Stimulated activated CD4-positive, alpha-beta T cell treated with anti-CD3 and anti-CD28 coated beads, Interleukin-1b, Interleukin-23, amount 100 ng/mL, for 48 hours (primary cell): ENCODE measurements at regions not wholly inside any gene's neighbourhood (a gene's known extent, or its start where the extent isn't known, plus 50 kb on each side); places are given as distances from the start of the nearest gene placed in this dataset.
"Not testable (repeated sequence)": the region's sequence is repeated elsewhere in the genome, so short reads cannot be mapped to it uniquely, and the experiment has no call there.

Experiments used
- DNase-seq: peaks from one replicate; pipeline ENCODE4 v3.0.0-alpha.2; 2020

GRCh38 chr1:219863816-219864215 lies 64.5 kb downstream of the SLC30A10 start:
- not testable (repeated sequence) for DNase-seq

- no peak for DNase-seq
Measured at GRCh38 chr1:219862366-219862765, 66.0 kb downstream of the SLC30A10 start.

GRCh38 chr1:219858980-219859379 lies 69.4 kb downstream of the SLC30A10 start:
- no peak for DNase-seq

- no peak for DNase-seq
Measured at GRCh38 chr1:219847215-219847855, 81.0 kb downstream of the SLC30A10 start.

- DNase-seq, result not testable (repeated sequence)
Measured at GRCh38 chr1:219839595-219839994, 88.8 kb downstream of the SLC30A10 start.

GRCh38 chr1:219837994-219838294 lies 90.4 kb downstream of the SLC30A10 start:
- DNase-seq, result no peak

GRCh38 chr1:219837274-219837993 lies 90.9 kb downstream of the SLC30A10 start:
- DNase-seq, result no peak

GRCh38 chr1:219834314-219834917 lies 93.9 kb downstream of the SLC30A10 start:
- no peak for DNase-seq

GRCh38 chr1:219833214-219833815 lies 95.0 kb downstream of the SLC30A10 start:
- no peak for DNase-seq

GRCh38 chr1:219826290-219826689 lies 102.1 kb downstream of the SLC30A10 start:
- DNase-seq, result no peak

- DNase-seq, result no peak
Measured at GRCh38 chr1:219825355-219825754, 103.0 kb downstream of the SLC30A10 start.

- DNase-seq, result no peak
Measured at GRCh38 chr1:219824338-219824737, 104.0 kb downstream of the SLC30A10 start.

GRCh38 chr1:219820551-219820950 lies 107.8 kb downstream of the SLC30A10 start:
- no peak for DNase-seq

- DNase-seq, result no peak
Measured at GRCh38 chr1:219817914-219818313, 110.4 kb downstream of the SLC30A10 start.

- no peak for DNase-seq
Measured at GRCh38 chr1:219813294-219813693, 115.1 kb downstream of the SLC30A10 start.

GRCh38 chr1:219812491-219813203 lies 115.7 kb downstream of the SLC30A10 start:
- DNase-seq, result peak; percentile 6

- no peak for DNase-seq
Measured at GRCh38 chr1:219812086-219812485, 116.3 kb downstream of the SLC30A10 start.

- no peak for DNase-seq
Measured at GRCh38 chr1:219810451-219810850, 117.9 kb downstream of the SLC30A10 start.

GRCh38 chr1:219808790-219809189 lies 119.6 kb downstream of the SLC30A10 start:
- no peak for DNase-seq

GRCh38 chr1:219806642-219807041 lies 121.7 kb downstream of the SLC30A10 start:
- DNase-seq, result no peak

GRCh38 chr1:219806020-219806419 lies 122.3 kb downstream of the SLC30A10 start:
- no peak for DNase-seq

GRCh38 chr1:219805191-219805590 lies 123.2 kb downstream of the SLC30A10 start:
- DNase-seq, result no peak

- DNase-seq, result no peak
Measured at GRCh38 chr1:219801156-219801820, 127.1 kb downstream of the SLC30A10 start.
